ENCODE measurements at regions not wholly inside any gene's neighbourhood (a gene's known extent, or its start where the extent isn't known, plus 50 kb on each side); places are given as distances from the start of the nearest gene placed in this dataset.

DNA sequence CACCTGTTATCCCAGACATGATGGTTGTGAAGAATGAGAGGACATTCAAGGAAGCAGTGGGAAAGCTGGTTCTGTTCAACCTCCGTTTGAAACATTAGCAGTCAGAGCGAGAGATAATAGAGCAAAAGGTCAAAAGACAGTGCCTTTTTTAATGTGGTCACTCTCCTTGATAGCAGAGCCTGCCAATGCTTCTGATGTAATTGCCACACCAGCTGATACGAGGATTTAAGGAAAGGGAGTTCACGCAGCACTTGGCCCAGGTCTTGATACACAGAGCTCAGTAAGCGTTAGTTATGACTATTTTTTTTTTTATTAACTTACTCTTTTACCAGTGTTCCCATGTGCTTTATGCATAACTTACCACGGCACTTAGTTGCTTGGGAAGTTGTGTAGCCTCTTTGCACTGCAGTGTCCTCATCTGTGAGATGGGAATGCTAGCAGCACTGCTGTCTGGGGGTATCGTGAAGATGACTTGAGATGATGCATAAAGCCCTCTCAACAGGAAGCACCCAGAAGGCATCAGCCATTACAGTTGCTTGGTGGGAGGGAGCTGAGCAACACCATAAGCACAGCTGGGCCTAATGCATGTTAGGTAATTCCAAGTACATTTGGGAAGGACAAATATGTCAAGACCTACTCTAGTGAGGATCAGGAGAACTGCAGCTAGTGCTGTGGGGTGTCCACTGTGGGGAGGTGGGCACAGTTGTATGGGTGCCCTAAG lies 123.3 kb upstream of the RASGRP1 start:
- no peak for TF ChIP-seq GATA2 (IDR thresholded peaks at IDR 0.05; ENCODE audit: low read depth, low read length)
- no peak for TF ChIP-seq GATA3 (IDR thresholded peaks at IDR 0.05; ENCODE audit: low read depth, low read length)

All from SH-SY5Y (cell line).